GM19438 (cell line): ENCODE measurements at regions not wholly inside any gene's neighbourhood (a gene's known extent, or its start where the extent isn't known, plus 50 kb on each side); places are given as distances from the start of the nearest gene placed in this dataset.
A peak's percentile ranks its signal among the peaks of the same experiment; 100 is the strongest.

Source experiments
- ATAC-seq: cut with Tn5 transposase; IDR thresholded peaks from one replicate; pipeline ENCODE4 v1.9.1; 2021; ENCODE audit warnings: low read depth; ENCODE audit not compliant: unreplicated experiment

DNA sequence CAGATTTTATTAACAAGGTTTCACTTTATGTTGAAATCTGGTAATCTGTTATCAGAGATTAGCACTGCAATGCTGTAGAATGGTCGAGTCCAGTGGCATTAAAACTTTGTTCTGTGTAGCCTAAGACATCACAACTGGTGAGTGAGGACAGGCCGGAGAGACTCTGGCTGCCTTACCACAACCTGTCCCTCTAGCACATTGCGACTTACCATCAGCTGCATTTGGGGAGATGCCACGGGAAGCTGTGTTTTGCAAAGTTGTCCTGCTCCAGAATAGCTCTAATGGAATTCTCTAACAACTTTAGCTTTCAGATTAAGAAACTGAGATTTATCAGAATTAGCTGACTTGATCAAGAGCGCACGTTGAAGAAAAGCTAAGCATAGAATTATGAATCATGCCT, 493.3 kb downstream of the MAFB start:
- no peak for ATAC-seq

DNA sequence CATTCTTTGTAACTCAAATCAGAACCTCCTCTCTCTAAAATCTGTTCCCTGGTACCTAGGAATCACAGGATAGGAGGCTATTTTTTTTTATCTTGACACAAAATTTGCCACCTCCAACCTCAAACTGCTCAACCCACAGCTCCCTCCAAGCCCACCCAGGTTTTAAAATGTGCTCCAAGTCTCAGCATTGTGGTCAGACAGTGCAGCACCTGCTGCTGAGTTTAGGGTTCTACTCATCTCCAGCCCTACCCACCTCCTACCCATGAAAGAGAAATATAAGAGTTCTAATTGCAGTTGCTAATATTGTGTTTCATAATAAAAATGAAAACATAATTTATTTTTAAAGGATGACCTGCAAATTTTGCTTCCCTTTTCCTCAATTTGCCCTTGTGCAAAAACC, 496.5 kb downstream of the MAFB start:
- no peak for ATAC-seq

DNA sequence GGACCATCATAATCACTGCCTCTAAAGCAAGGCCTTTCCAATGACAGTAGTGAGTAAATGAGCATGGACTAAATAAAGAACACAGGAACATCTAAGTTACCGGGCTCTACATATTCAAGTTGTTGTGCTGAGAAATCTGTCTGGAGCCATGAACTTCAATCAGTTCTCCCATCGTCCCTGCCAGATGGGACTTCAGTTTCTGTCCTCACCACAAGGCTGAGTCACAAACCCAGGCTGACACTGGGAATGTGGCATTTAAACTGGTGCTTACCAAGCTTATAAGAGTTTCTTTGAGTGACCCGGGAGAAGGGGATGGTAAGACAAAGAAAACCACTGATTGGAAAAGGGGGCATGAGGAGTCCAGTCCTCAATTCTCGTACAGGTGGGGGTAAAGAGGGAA, 497.0 kb downstream of the MAFB start:
- no peak for ATAC-seq

DNA sequence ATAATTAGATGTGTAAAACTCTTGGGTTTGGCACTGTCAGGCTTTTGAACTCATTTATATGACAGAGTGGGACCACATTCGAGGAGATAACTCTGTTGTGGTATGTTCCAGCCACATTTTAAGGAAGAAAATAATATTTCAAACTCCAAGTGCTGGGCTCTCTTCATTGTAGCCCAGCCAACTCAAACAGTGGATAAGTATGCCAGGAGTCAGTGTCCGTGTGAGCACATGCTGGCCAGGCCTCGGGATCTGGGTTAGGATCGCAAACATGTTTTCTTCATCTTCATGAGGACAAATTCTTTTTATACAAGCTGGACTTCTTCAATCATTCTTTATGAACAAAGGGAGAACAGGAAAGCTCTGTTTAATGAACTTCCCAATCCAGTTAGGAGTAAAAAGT, 497.5 kb downstream of the MAFB start:
- ATAC-seq = no peak

DNA sequence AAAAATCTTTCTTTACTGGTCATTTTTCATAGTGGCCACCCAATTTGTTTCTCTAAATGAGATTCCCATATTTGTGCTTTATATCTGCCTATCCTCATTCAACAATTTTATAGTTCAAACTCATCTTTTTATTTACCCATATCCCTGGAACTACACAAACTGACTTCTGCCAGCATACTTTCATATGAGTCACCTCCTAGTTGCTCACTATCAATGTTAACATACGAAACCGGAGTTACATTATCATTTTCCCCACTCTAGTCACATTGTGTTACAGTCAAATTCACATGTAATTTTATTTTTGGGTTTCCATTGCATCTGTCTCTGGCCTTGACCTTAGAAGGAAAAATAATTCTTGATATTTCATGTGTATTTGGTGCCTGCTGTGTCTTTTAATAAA, 499.4 kb downstream of the MAFB start:
- ATAC-seq = no peak

DNA sequence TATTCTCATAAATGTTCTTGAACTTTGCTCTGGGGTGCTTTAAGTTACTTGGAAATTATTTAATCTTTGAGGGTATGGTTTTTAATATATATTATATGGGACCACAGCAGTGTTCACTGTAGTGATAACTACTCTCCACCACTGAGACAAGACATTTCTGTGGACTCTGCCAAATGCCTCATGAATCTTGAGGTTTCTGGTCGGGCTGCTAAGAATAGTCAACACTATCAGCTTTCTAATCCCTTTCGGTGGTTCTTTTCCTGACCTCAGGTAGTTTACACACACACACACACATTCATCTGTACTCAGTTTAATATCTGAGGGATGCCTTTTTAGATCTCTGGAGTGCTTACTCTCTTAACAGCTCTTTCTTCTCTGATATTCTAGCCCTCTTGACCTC, 500.7 kb downstream of the MAFB start:
- no peak for ATAC-seq

DNA sequence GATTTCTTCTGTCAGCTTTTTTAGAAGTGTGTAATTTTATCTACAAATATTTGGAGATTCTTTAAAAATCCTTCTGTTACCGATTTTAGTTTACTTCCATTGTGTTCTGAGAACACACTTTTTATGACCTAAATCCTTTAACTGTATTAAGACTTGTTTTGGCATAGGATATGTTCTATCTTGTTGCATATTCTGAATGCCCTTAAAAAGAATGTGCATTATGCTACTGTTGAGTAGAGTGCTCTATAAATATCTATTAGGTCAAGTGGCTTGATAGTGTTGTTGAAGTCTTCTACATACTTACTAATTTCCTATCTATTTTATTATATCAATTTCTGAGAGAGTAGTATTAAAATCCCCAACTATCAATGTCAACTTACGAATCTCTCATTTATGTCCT, 502.2 kb downstream of the MAFB start:
- no peak for ATAC-seq

DNA sequence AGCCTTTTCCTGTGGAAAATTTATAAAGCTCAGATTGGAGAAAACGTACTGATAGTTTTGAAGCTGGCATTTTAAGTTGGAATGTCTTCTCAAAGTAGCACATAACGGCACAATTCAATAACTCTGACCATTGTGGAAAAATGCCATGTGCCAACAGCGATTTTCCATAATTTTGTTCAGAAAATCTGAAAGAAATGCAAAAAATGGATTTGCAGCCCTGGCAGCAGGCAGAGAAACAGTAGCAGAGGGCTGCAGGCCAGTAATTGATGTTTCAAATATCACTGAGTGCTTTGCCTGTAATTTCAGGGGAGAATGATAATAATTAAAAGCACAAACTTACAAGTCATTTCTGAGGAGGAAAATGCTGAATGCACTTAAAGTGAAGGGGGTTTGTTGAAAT, 507.4 kb downstream of the MAFB start:
- ATAC-seq = no peak

DNA sequence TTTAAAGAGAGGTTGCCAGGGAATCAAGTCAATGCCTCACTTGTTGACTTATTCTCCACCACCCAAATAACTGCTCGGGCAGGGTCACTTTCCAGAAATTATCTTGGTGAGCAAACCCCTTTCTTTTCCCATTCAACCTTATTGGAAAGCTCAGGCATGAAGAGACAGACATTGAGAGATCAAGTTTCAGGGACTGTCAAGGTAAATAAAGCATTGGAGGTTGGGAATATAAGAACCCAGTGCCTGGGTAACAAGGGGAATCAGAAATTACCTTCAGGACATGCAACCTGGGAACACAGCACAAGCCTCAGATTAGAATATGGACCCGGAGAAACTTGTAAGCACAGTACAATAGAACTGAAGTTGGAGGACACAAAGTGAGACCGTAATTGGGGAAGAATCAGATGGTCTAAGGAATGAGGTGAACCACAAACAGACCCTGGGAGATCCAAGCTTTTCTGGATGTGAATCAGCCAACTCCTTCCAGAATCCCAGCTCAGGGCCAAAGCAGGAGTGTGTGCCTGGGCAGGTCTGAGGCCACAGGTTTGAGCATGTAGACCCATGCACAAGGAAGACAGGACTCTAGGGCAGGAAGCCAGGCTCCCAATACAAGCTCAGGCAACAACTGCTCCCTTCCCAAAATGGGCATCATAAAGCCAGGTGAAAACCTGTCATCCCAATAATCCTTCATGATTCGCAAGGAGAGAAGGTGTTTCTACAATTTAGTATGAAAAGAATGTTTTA, 512.8 kb downstream of the MAFB start:
- ATAC-seq = no peak

DNA sequence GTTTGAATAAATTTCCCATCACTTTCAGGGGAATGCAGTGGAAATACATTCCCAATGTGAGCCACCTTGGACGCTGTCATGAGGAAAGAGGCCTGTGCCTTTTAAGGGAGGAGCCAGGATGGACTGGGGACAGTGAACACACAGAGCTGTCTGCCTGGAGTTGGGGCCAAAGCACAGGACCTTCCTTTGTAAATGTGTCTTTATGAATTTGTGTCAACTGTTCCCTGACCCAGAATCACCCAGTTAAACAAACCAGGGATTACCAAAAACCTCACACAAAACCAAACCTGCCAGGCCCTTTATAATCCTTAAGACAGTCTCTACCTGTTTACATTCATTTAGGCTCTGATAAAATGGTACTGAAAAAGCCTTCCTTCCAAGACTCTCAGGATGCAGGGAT, 513.7 kb downstream of the MAFB start:
- no peak for ATAC-seq

DNA sequence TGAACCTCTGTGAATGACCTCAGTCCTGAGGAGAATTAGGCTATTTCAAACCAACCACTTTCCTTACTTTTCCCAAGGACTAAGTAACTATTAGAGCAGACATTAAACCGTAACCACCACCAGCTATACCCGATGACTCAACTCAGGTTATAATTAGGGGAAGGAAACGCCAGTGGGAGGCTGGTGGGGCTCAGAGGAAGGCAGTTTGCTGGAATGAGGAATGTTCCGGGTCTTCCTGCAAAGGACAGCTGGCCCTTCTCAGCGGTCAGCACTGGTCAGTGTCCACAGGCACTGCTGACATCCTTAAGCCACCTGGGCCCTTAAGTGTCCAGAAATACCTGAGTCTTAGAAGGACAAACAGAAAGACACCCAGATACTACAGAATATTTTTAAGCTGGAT, 515.2 kb downstream of the MAFB start:
- no peak for ATAC-seq

DNA sequence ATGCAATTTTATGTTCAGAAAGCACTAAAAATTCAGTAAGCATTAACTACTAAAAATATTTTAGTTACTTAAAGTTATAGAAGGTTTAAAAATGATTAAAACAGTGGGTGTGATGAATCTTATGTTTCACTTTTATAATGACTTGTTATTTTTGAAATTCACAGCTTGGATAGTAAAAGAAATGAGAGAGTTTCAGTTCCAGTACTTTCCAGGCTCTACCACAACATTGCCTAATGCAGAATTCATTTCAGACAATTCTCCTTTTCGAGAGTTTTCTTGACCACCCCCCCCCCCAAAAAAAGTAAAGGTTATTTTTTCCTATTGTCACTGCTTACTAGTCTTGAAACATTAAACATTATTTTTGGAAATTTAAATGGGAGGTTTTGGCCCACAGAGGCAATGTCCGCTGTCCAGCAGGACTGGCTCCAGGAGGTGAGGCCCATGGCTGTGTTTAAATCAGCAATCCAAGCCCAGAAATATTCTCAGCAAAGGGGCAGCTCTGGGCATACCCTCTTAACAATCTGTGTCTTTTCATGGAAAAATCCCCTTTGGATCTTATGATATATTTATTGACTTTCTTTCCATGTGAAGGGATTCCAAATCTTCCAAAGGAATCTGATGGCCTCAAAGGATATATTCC, 519.9 kb downstream of the MAFB start:
- no peak for ATAC-seq

DNA sequence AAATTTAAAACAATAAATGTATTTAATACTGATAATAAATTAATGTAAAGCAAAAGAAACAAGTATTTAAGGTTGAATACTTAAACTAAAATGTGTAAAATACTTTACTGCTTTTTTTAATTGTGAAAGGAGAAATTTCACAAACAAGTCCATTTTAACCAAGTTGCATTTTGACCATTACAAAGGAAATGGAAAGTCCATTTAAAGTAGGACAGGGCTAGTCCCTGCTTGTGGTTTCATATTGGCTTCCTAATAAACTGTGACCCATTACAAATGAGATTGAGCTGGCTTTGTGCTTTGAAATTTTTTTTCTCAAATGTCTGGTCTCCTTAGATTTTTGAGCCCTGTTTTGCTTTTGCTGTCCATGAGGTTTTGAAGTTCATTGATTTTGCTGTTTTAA, 527.6 kb downstream of the MAFB start:
- no peak for ATAC-seq

DNA sequence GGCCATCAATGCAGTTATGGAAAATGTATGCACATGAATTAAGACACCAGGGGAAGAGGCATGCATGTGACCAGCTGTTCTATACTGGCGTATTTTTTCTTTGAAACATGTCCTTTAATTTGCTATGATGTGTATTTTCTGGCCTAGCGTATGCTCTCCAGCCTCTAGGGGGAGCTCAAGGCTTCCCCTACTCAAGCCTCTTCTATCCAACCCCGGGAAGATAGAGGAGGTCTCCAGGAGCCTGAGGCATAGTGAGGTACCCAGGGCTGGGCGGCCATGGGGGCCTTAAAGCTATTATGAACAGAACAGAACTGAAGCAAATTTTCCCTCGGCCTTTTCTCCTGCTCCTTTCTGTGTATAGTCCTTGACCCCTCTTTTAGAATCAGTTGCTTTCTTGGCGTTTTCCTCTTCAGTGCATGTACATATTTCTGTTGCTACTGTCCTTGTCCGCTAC, 528.9 kb downstream of the MAFB start:
- no peak for ATAC-seq

DNA sequence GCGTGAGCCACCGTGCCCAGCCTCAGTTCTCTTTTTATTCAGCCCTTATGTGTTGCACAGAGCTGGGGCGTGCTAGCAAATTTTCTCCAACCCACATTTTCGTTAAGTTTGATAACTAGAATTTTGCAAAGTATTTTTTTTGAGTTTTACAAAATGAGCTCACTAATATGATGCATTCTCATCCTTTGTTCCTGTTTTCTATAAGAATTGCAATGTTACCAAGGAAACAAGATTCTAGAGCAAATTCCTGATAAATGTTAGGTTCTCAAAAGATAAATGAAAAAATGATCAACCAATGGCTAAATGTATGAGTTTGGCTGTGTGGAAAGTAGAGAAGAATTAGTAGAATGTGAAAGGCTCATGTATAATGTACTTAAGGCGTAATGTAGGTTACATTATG, 529.8 kb downstream of the MAFB start:
- ATAC-seq = no peak

DNA sequence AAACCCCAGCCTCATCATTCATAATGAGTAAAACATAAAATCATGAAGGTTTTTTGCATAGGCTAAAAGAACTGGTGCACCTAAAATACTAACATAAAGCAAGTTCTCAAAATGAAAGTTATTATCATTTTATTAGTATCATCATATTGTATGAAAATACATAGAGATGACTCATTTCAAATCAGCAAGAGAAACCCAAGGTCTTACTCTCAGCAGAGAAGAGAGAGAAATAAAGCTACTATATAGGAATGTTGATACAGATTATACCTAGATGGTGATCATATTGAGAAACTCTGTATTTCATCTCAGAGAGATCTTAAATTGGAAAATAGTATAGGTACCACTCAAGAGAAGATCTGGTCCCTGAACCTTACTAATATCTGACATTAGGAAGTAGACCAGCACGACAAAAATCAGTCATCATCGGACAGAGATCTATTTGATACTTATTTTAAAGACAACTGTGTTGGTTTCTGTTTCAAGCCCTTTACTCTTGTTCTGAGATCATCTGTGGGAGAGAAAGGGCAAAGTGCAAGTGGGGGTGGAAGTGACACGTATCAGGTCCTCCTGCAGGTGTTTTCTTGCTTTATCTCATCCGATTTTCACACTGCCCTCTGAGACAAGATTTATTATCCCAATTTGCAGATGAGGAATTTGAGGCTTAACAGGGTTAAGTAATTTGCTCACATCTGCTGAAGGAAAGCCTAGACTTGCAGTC, 532.3 kb downstream of the MAFB start:
- ATAC-seq = peak; percentile 94

DNA sequence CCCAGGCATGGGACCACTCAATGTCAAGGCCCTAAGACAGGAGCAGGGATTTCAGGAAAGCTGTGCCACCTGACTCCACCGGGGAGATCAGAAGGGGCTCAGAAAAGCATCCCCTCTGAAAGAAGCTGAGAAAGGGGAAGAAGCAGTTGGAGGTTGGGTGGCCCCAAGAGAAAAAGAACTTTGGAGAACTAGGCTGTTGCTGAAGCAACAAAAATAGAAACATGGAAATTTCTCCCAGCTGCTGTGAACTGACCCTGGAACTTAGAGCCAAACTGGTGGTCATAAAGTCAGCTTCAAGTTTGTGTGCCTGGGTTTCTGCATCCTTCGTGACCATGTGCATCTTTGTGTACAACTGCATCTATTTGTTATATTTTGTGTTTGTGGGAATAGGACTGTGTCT, 534.5 kb downstream of the MAFB start:
- no peak for ATAC-seq

DNA sequence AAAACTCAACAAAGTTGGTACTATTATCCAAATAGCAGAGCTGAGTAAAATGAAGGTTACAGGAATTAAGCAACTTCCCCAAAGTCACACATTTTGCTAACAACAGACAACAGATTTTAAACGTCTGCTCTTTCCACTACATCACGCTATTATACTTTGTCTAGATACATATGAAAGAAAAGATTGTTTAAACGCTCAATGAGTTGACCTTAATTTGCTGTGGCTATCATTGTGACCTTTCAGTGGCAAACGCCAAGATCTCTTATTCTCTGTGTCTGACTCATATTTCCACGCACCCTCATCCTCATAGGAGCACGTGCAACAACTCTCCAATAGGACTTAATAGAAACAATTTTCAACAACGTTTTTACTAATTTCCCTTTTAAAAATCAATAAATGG, 540.1 kb downstream of the MAFB start:
- ATAC-seq = no peak

DNA sequence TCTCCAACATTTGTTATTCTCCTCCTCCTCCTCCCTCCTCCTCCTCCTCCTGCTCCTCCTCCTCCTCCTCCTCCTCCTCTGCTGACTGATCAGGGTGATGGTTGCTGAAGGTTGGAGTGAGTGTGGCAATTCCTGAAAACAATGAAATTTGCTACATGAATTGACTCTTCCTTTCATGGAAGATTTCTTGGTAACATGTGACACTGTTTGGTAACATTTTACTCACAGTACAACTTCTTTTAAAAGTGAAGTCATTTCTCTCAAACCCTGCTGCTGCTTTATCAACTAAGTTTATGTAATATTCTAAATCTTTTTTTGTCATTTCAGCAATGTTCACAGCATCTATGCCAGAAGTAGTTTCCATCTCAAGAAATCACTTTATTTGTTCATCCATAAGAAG, 543.0 kb downstream of the MAFB start:
- no peak for ATAC-seq

DNA sequence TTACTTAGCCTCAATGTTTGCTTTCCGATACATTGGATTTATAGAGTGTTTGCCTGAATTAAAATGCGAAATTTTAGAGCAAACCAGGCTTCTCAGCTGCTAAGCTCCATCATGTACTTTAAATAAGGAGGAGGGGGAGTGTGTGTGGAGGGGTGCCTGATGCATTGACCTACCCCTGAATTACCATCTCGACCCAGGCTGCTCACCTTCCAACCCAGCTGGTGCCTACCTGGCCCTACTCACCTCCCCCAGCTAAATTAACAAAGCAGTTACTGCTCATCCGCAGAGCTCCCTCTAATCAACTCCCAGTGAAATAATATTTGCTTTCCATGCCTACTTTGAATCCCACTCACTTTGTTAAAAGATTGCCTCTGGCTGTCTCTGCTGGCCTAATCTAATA, 544.5 kb downstream of the MAFB start:
- ATAC-seq = no peak

DNA sequence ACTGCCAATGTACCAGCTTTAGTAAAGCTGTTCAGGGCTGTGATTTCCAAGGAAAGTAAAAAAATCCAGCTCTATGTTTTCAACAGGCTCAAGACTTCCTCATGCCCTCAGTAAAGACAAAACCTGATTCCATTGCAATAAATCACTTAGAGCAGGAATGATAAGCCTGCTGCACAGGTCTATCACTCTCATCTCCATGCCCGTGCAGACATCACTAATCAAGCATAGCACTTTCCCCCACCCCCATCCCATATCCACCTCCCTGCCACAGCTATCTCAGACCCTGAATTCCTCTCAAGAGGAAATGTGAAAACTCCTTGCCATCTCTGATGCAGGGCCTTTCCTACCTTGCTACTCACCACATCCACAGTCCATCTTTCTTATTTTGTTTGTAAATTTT, 554.9 kb downstream of the MAFB start:
- ATAC-seq = no peak

DNA sequence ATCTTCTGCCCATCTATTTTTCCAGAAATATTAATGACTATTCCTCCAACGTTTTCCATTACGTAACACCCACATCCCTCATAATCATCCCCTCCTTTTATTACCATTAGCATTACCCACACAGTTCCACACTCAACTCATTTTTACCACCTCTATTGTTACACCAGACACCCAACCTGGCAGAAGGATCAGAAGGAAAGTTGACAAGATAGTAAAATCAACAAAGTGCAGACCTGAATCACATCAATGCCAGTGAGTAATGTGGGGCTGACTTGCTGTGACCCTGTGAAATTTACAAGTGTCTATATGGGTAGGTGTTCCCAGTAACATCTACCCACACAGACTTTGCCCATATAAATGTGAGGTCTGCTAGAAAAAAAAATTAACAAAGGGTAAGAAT, 568.2 kb downstream of the MAFB start:
- no peak for ATAC-seq
